ENCODE measurements at regions not wholly inside any gene's neighbourhood (a gene's known extent, or its start where the extent isn't known, plus 50 kb on each side); places are given as distances from the start of the nearest gene placed in this dataset.

DNA sequence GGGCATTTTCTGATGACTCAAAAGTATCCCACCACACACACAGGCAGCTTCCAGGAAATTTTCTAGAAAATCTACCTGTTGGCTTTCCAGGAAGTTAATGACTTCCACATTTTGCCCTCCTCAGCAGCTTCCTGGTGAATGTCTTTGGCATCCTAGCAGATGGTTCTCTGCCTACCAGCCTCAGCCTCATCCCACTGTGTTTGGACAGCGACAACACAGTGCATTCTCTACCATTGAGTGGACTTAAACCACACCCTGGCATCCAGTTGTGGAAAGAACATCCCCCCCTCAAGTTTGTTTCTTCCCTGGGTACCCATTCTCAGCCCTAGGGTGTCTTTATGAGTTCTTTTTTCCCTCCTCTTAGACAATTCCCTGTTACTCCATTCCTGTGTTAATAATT lies 50.8 kb upstream of the GADL1 start:
- no peaks in the 10 kb centered on the region for H3K9me3 ChIP-seq (ENCODE audit: control insufficient read depth, insufficient read depth, low read length)
- no peaks in the 10 kb centered on the region for H3K27me3 ChIP-seq (ENCODE audit: control insufficient read depth, insufficient read depth, low read length)
- POLR2A ChIA-PET, result no interaction called here
- no peak overlapping the region for H3K4me3 ChIP-seq (ENCODE audit: low read depth, low read length)
- no peak for DNase-seq (ENCODE audit: low read depth, low spot score)
- H3K27ac ChIP-seq (ENCODE audit: low read depth, low read length), result no peak overlapping the region
- CTCF ChIA-PET, result interaction anchor here (4.0 kb wide), 1 partner anchor 11 kb away, joined by 9 read pairs; no protein-coding TSS in a partner anchor
- TF ChIP-seq, protein P1, sequence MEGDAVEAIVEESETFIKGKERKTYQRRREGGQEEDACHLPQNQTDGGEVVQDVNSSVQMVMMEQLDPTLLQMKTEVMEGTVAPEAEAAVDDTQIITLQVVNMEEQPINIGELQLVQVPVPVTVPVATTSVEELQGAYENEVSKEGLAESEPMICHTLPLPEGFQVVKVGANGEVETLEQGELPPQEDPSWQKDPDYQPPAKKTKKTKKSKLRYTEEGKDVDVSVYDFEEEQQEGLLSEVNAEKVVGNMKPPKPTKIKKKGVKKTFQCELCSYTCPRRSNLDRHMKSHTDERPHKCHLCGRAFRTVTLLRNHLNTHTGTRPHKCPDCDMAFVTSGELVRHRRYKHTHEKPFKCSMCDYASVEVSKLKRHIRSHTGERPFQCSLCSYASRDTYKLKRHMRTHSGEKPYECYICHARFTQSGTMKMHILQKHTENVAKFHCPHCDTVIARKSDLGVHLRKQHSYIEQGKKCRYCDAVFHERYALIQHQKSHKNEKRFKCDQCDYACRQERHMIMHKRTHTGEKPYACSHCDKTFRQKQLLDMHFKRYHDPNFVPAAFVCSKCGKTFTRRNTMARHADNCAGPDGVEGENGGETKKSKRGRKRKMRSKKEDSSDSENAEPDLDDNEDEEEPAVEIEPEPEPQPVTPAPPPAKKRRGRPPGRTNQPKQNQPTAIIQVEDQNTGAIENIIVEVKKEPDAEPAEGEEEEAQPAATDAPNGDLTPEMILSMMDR (IDR thresholded peaks at IDR 0.05; ENCODE audit: low read depth, low read length), result no peak

DNA sequence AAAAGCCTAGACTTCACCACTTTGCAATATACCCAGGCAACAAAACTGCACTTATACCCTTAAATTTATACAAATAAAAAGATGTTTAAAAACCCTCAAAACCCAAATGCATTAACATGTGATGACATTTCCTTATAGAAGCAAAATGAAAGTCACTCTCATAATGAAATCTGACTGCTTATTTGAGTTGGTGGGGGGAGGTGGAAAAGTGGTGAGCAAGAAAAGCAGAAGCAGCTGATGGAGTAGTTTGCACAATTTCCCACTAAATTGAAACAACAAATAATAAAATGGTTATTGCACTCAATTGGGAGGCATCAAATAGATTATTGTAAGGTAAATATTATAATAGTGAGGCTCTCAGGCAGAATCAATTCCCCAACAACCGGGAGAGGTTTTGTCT lies 54.0 kb upstream of the GADL1 start:
- Histone ChIP-seq H3K27ac (ENCODE audit: low read depth, low read length) (no peak overlapping the region), H3K9me3 (ENCODE audit: control insufficient read depth, insufficient read depth, low read length) (no peaks in the 10 kb centered on the region), H3K4me3 (ENCODE audit: low read depth, low read length) (no peak overlapping the region), H3K27me3 (ENCODE audit: control insufficient read depth, insufficient read depth, low read length) (no peaks in the 10 kb centered on the region)
- ChIA-PET POLR2A (no interaction called here), CTCF (interaction anchor here (4.0 kb wide), 1 partner anchor 14 kb away, joined by 9 read pairs; no protein-coding TSS in a partner anchor)
- DNase-seq (ENCODE audit: low read depth, low spot score), result no peak
- TF ChIP-seq, protein P1 (IDR thresholded peaks at IDR 0.05; ENCODE audit: low read depth, low read length), result no peak

DNA sequence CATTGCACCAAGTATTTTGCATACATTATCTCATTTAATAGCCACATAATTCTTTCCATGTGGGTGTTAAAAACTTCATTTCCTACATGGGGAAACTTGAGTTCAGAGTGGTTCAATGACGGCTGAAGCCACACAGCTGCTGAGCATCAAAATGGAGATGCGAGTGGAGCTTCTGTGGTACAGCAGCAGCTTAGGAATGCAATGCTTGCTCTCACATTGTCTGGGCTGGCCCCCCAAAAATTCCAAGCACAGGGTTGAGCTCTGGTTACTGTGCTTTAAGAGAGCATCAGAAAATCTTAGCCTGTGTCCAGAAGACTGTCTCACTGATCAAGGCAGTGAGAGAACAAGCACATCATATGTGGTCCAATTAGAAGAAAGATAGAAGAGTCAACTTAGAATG lies 57.4 kb upstream of the GADL1 start:
- TF ChIP-seq, protein P1 (IDR thresholded peaks at IDR 0.05; ENCODE audit: low read depth, low read length), result no peak
- ChIA-PET CTCF (no interaction called here), POLR2A (no interaction called here)
- no peak overlapping the region for H3K4me3 ChIP-seq (ENCODE audit: low read depth, low read length)
- H3K27ac ChIP-seq (ENCODE audit: low read depth, low read length), result no peak overlapping the region
- no peak for DNase-seq (ENCODE audit: low read depth, low spot score)
- no peaks in the 10 kb centered on the region for H3K27me3 ChIP-seq (ENCODE audit: control insufficient read depth, insufficient read depth, low read length)
- no peaks in the 10 kb centered on the region for H3K9me3 ChIP-seq (ENCODE audit: control insufficient read depth, insufficient read depth, low read length)

DNA sequence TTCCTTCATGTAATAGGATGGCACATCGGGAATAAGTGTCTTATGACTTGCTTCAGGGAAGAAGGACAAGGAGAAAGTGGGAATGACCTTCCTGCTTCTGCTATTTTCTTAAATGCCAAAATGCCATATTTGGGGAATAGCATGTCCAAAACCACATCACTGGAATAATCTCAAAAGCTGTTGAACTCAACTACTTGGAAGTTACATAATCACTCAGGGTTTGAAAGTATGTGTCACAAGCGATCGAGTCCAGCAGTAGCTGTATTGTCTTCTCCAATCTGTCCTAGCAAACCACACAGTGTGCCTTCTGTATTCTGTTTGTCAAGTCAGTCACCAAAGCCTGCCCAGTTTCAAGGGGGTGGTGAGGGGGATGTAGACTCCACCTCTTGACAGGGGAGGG lies 58.3 kb upstream of the GADL1 start:
- no peak for DNase-seq (ENCODE audit: low read depth, low spot score)
- POLR2A ChIA-PET, result no interaction called here
- H3K4me3 ChIP-seq (ENCODE audit: low read depth, low read length), result no peak overlapping the region
- TF ChIP-seq, protein P1 (IDR thresholded peaks at IDR 0.05; ENCODE audit: low read depth, low read length), result no peak
- CTCF ChIA-PET, result no interaction called here
- no peak overlapping the region for H3K27ac ChIP-seq (ENCODE audit: low read depth, low read length)
- H3K9me3 ChIP-seq (ENCODE audit: control insufficient read depth, insufficient read depth, low read length), result no peaks in the 10 kb centered on the region
- no peaks in the 10 kb centered on the region for H3K27me3 ChIP-seq (ENCODE audit: control insufficient read depth, insufficient read depth, low read length)

DNA sequence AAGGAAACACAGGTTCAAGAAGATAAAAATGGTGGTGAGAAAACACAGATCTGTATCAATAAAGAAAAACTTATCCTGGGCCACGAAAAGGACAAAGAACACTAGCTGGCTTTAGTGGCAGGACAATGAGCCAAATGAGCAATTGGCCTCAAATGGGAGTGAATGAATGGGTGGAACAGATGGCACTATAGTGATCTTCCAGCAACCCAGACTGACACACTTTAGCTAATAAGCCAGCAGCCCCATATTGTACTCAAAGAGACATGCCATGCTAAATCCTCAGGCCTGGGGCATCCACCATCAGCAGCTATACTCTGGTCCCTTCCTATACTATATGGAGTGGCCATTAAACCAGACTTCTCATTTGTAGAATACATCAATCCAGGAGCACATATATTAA lies 60.0 kb upstream of the GADL1 start:
- DNase-seq (ENCODE audit: low read depth, low spot score), result no peak
- peaks cover 4% of the 10 kb centered on the region; the same call in 1 of the 2 replicates for H3K9me3 ChIP-seq (ENCODE audit: control insufficient read depth, insufficient read depth, low read length)
- ChIA-PET CTCF (interaction anchor here (1.6 kb wide), 1 partner anchor 20 kb away, joined by 4 read pairs; no protein-coding TSS in a partner anchor), POLR2A (no interaction called here)
- H3K4me3 ChIP-seq (ENCODE audit: low read depth, low read length), result no peak overlapping the region
- H3K27ac ChIP-seq (ENCODE audit: low read depth, low read length), result no peak overlapping the region
- no peaks in the 10 kb centered on the region for H3K27me3 ChIP-seq (ENCODE audit: control insufficient read depth, insufficient read depth, low read length)
- TF ChIP-seq, protein P1 (IDR thresholded peaks at IDR 0.05; ENCODE audit: low read depth, low read length), result no peak

Data from AG04450 (cell line).